ENCODE measurements at regions not wholly inside any gene's neighbourhood (a gene's known extent, or its start where the extent isn't known, plus 50 kb on each side); places are given as distances from the start of the nearest gene placed in this dataset.

DNA sequence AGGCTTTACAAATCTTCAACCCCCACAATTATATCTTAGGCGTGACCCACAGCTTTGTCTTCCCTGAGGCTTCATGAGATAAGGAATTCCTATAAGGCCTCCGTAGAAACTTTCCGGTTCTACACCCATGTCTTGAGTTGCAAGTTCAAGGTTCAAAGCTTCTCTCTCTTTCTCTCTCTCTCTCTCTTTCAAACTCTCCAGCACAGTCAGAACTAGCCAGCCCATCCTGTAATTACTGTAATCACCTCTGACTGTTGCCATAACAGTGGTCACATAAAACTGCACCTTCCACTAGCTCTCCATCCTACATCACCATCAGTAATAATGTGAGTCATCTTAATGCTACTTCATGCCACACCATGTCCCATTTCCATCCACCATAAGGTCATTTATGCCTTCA, 90.0 kb upstream of the NFASC start:
- TF ChIP-seq, protein P1, sequence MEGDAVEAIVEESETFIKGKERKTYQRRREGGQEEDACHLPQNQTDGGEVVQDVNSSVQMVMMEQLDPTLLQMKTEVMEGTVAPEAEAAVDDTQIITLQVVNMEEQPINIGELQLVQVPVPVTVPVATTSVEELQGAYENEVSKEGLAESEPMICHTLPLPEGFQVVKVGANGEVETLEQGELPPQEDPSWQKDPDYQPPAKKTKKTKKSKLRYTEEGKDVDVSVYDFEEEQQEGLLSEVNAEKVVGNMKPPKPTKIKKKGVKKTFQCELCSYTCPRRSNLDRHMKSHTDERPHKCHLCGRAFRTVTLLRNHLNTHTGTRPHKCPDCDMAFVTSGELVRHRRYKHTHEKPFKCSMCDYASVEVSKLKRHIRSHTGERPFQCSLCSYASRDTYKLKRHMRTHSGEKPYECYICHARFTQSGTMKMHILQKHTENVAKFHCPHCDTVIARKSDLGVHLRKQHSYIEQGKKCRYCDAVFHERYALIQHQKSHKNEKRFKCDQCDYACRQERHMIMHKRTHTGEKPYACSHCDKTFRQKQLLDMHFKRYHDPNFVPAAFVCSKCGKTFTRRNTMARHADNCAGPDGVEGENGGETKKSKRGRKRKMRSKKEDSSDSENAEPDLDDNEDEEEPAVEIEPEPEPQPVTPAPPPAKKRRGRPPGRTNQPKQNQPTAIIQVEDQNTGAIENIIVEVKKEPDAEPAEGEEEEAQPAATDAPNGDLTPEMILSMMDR (conservative IDR thresholded peaks at IDR 0.05; ENCODE audit: low read length) = no peak
- TF ChIP-seq EZH2phosphoT487 (IDR thresholded peaks at IDR 0.05; ENCODE audit: borderline replicate concordance) = no peak
